Effector memory CD4-positive, alpha-beta T cell (primary cell): ENCODE measurements at regions not wholly inside any gene's neighbourhood (a gene's known extent, or its start where the extent isn't known, plus 50 kb on each side); places are given as distances from the start of the nearest gene placed in this dataset.

Source experiments
- DNase-seq, 3 donors: peaks; one replicate each; pipeline ENCODE4 v3.0.0-alpha.2; 2020
- H3K27ac ChIP-seq: 2 replicates; pipeline ENCODE4 v1.7.0; 2013; ENCODE audit warnings: mild to moderate bottlenecking, low read length, moderate library complexity; ENCODE audit not compliant: insufficient read depth, poor library complexity, severe bottlenecking
- H3K27me3 ChIP-seq: replicated peaks from 2 replicates; pipeline ENCODE4 v1.7.0; 2013; ENCODE audit warnings: mild to moderate bottlenecking, low read length; ENCODE audit not compliant: insufficient read depth, control insufficient read depth, poor library complexity, severe bottlenecking
- H3K36me3 ChIP-seq: 2 replicates; pipeline ENCODE4 v1.7.0; 2013; ENCODE audit warnings: mild to moderate bottlenecking, low read length, moderate library complexity; ENCODE audit not compliant: control insufficient read depth, insufficient read depth
- H3K4me1 ChIP-seq: 2 replicates; pipeline ENCODE4 v1.7.0; 2013; ENCODE audit warnings: low read length, mild to moderate bottlenecking; ENCODE audit not compliant: control insufficient read depth, insufficient read depth, poor library complexity, severe bottlenecking
- H3K4me3 ChIP-seq: 2 replicates; pipeline ENCODE4 v1.7.0; 2013; ENCODE audit warnings: low read length, low read depth, mild to moderate bottlenecking; ENCODE audit not compliant: insufficient read depth, poor library complexity, severe bottlenecking
- H3K9me3 ChIP-seq: 2 replicates; pipeline ENCODE4 v1.7.0; 2013; ENCODE audit warnings: mild to moderate bottlenecking, low read length, moderate library complexity; ENCODE audit not compliant: control insufficient read depth

- no peak overlapping the region for H3K4me3 ChIP-seq
- H3K36me3 ChIP-seq: no peaks in the 10 kb centered on the region
- H3K9me3 ChIP-seq: no peaks in the 10 kb centered on the region
- H3K27ac ChIP-seq: no peak overlapping the region
- H3K4me1 ChIP-seq: no peaks in the 10 kb centered on the region
- no peak for DNase-seq
- H3K27me3 ChIP-seq: no peaks in the 10 kb centered on the region
These were observed 1565.2 kb upstream of the GOT2 start for GRCh38 chr16:60299241-60299776.

DNA sequence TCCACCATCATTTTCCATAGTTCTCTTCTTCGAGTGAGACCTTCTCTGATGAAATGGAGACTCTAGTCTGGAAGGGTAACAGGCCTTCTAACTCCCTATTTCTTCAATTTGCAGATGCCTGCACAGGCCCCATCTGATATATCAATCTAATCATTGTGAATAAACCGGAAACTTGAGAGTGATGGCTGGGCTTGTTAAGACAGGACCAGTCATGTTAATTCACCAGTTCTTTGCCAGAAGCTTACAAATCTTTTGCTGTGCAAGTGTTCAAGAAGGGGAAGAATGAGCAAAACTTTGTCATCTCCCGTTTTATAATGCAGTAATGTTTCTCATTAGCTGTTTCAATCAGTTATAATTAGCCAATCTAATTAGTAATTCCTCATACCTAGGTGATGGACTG is 1561.3 kb upstream of the GOT2 start:
- H3K4me3 ChIP-seq: no peak overlapping the region
- no peak for DNase-seq
- H3K36me3 ChIP-seq: no peaks in the 10 kb centered on the region
- H3K27ac ChIP-seq: no peak overlapping the region
- H3K27me3 ChIP-seq: no peaks in the 10 kb centered on the region
- no peaks in the 10 kb centered on the region for H3K9me3 ChIP-seq
- no peaks in the 10 kb centered on the region for H3K4me1 ChIP-seq

DNA sequence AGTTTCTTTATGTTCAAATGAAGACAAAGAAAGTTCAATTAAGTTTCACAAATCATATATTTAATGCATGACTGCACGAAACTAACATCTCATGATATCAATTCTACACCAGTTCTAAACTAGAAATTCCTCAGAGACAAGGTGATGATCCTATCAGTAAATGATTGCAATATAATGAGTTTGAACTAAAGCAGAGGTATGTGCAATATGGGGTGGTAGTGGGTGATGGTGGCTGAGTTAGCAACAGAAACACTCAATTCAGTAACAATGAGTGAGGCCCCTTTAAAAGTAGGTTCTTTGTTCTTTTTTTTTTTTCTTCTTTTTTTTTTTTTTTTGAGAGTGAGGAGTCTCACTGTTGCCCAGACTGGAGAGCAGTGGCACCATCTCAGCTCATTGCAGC is 1551.7 kb upstream of the GOT2 start:
- H3K4me1 ChIP-seq: no peaks in the 10 kb centered on the region
- H3K9me3 ChIP-seq: peaks cover 3% of the 10 kb centered on the region
- no peak overlapping the region for H3K4me3 ChIP-seq
- no peaks in the 10 kb centered on the region for H3K36me3 ChIP-seq
- DNase-seq: no peak
- no peak overlapping the region for H3K27ac ChIP-seq
- H3K27me3 ChIP-seq: no peaks in the 10 kb centered on the region

- H3K4me3 ChIP-seq: no peak overlapping the region
- DNase-seq: no peak
- no peaks in the 10 kb centered on the region for H3K27me3 ChIP-seq
- H3K27ac ChIP-seq: no peak overlapping the region
- H3K9me3 ChIP-seq: no peaks in the 10 kb centered on the region
- no peaks in the 10 kb centered on the region for H3K36me3 ChIP-seq
- no peaks in the 10 kb centered on the region for H3K4me1 ChIP-seq
These were observed 1545.0 kb upstream of the GOT2 start for GRCh38 chr16:60279061-60279665.

GRCh38 chr16:60274431-60275019 is 1540.4 kb upstream of the GOT2 start:
- no peak for DNase-seq
- Histone ChIP-seq H3K4me3 (no peak overlapping the region), H3K36me3 (no peaks in the 10 kb centered on the region), H3K4me1 (no peaks in the 10 kb centered on the region), H3K9me3 (no peaks in the 10 kb centered on the region), H3K27ac (no peak overlapping the region), H3K27me3 (no peaks in the 10 kb centered on the region)

- no peak overlapping the region for H3K4me3 ChIP-seq
- no peaks in the 10 kb centered on the region for H3K9me3 ChIP-seq
- DNase-seq: no peak
- no peaks in the 10 kb centered on the region for H3K36me3 ChIP-seq
- no peak overlapping the region for H3K27ac ChIP-seq
- no peaks in the 10 kb centered on the region for H3K4me1 ChIP-seq
- H3K27me3 ChIP-seq: no peaks in the 10 kb centered on the region
These were observed 1537.7 kb upstream of the GOT2 start for GRCh38 chr16:60271781-60272180.

- Histone ChIP-seq H3K4me1 (no peaks in the 10 kb centered on the region), H3K4me3 (no peak overlapping the region), H3K27me3 (no peaks in the 10 kb centered on the region), H3K9me3 (peaks cover under 1% of the 10 kb centered on the region), H3K36me3 (no peaks in the 10 kb centered on the region), H3K27ac (no peak overlapping the region)
- no peak for DNase-seq
These were observed 1537.1 kb upstream of the GOT2 start for GRCh38 chr16:60271025-60271771.

DNA sequence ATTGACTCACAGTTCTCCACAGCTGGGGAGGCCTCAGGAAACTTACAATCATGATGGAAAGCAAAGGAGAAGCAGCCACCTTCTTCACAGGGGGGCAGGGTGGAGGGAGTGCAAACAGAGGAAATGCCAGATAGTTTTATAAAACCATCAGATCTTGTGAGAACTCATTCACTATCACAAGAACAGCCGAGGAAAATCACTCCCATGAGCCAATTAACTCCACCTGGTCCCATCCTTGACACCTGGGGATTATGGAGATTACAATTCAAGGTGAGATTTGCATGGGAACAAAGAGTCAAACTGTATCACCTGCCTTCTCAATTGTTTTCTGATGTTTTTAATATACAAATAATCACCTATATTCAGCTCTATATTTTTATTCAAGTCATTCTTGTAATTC is 1527.3 kb upstream of the GOT2 start:
- DNase-seq: no peak
- peaks cover 3% of the 10 kb centered on the region for H3K9me3 ChIP-seq
- no peak overlapping the region for H3K4me3 ChIP-seq
- no peaks in the 10 kb centered on the region for H3K27me3 ChIP-seq
- H3K36me3 ChIP-seq: no peaks in the 10 kb centered on the region
- no peaks in the 10 kb centered on the region for H3K4me1 ChIP-seq
- no peak overlapping the region for H3K27ac ChIP-seq

DNA sequence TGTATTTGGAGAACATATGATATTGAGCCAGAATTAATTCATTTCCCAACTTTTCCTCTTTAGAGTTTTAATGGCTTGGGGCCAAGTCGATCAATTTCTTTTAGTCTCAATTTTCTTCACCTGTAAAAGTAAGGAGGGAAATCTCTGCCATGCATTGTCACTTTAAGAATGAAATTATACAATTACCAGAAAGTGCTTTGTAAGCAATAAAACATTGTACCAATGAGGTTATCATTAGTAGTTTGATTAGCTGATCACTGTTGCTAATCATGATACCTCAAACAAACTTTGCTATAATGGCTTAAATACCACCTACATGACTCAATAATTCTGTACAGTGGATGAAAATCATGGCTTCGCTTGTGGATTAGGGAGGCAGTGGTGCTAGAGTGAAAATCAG is 1525.8 kb upstream of the GOT2 start:
- DNase-seq: no peak
- H3K4me1 ChIP-seq: no peaks in the 10 kb centered on the region
- no peaks in the 10 kb centered on the region for H3K36me3 ChIP-seq
- H3K9me3 ChIP-seq: no peaks in the 10 kb centered on the region
- H3K4me3 ChIP-seq: no peak overlapping the region
- H3K27me3 ChIP-seq: no peaks in the 10 kb centered on the region
- H3K27ac ChIP-seq: no peak overlapping the region

DNA sequence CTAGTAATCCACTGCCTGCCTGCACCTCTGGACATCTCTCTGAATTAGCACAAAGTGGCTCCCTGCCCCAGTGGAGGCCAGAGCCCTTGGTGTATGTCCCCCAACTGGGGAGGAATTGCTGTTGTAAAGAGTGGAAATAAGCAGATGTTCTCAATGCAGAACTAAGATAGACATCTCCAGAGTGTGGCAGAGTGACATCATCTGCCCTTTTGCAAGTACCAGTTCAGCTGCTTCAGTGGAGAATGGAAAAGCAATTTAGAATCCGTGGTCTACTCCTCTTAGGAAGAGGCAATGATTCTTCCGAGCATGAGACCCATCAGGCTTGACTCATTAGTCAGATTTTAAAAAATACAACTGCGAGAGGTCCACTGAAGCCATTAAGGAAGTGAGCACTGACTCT is 1512.0 kb upstream of the GOT2 start:
- Histone ChIP-seq H3K4me1 (no peaks in the 10 kb centered on the region), H3K36me3 (no peaks in the 10 kb centered on the region), H3K27ac (no peak overlapping the region), H3K4me3 (no peak overlapping the region), H3K27me3 (no peaks in the 10 kb centered on the region), H3K9me3 (no peaks in the 10 kb centered on the region)
- DNase-seq: no peak
